NCI-H1930 (cell line): ENCODE measurements at regions not wholly inside any gene's neighbourhood (a gene's known extent, or its start where the extent isn't known, plus 50 kb on each side); places are given as distances from the start of the nearest gene placed in this dataset.

Experiments used
- DNase-seq, 2 experiments: peaks; one replicate each; lab custom pipeline; 2025; lab: John Stamatoyannopoulos, UW

GRCh38 chr5:74316064-74316603 is 324.4 kb downstream of the ENC1 start:
- DNase-seq = no peak

- no peak for DNase-seq
Measured at GRCh38 chr5:74314906-74315305, 325.6 kb downstream of the ENC1 start.

GRCh38 chr5:74313896-74314295 is 326.6 kb downstream of the ENC1 start:
- DNase-seq = no peak

GRCh38 chr5:74312746-74313145 is 327.8 kb downstream of the ENC1 start:
- no peak for DNase-seq

- DNase-seq = no peak
Measured at GRCh38 chr5:74311961-74312360, 328.6 kb downstream of the ENC1 start.

GRCh38 chr5:74310997-74311930 is 329.3 kb downstream of the ENC1 start:
- DNase-seq = no peak

GRCh38 chr5:74310386-74310785 is 330.1 kb downstream of the ENC1 start:
- DNase-seq = no peak

- no peak for DNase-seq
Measured at GRCh38 chr5:74309050-74309449, 331.5 kb downstream of the ENC1 start.

GRCh38 chr5:74306845-74307244 is 333.7 kb downstream of the ENC1 start:
- no peak for DNase-seq

GRCh38 chr5:74304536-74304935 is 336.0 kb downstream of the ENC1 start:
- DNase-seq = no peak

GRCh38 chr5:74303578-74303977 is 336.9 kb downstream of the ENC1 start:
- DNase-seq = no peak

GRCh38 chr5:74301576-74301975 is 339.0 kb downstream of the ENC1 start:
- DNase-seq = no peak

- DNase-seq = no peak
Measured at GRCh38 chr5:74300808-74301389, 339.6 kb downstream of the ENC1 start.

GRCh38 chr5:74299833-74300232 is 340.7 kb downstream of the ENC1 start:
- no peak for DNase-seq

GRCh38 chr5:74296685-74297408 is 343.7 kb downstream of the ENC1 start:
- DNase-seq = no peak

- DNase-seq = no peak
Measured at GRCh38 chr5:74295676-74296075, 344.9 kb downstream of the ENC1 start.

- no peak for DNase-seq
Measured at GRCh38 chr5:74295141-74295540, 345.4 kb downstream of the ENC1 start.

- DNase-seq = no peak
Measured at GRCh38 chr5:74294231-74294705, 346.3 kb downstream of the ENC1 start.

GRCh38 chr5:74293182-74293581 is 347.3 kb downstream of the ENC1 start:
- no peak for DNase-seq

- DNase-seq = no peak
Measured at GRCh38 chr5:74290634-74291241, 349.8 kb downstream of the ENC1 start.

GRCh38 chr5:74289691-74290090 is 350.8 kb downstream of the ENC1 start:
- DNase-seq = no peak

GRCh38 chr5:74289238-74289637 is 351.3 kb downstream of the ENC1 start:
- DNase-seq = no peak
